B cell (primary cell): ENCODE measurements at regions not wholly inside any gene's neighbourhood (a gene's known extent, or its start where the extent isn't known, plus 50 kb on each side); places are given as distances from the start of the nearest gene placed in this dataset.

ENCODE experiments used
- ATAC-seq: fragments of 200-7000 bp; cut with Tn5 transposase; one replicate; pipeline ENCODE4 v1.10.0; 2021; ENCODE audit warnings: low read depth, mild to moderate bottlenecking, moderate number of reproducible peaks, moderate library complexity
- CTCF ChIA-PET: fragments of 350-600 bp; sonication (Branson Sonifier 250); formaldehyde crosslinking; loops from one replicate; lab custom pipeline; 2021; ENCODE audit warnings: antibody characterized with exemption, inconsistent platforms; lab: Charles Lee
- POLR2A ChIA-PET: fragments of 350-600 bp; sonication (Branson Sonifier 250); formaldehyde crosslinking; loops from one replicate; lab custom pipeline; 2021; ENCODE audit warnings: antibody characterized with exemption; lab: Charles Lee
- DNase-seq: peaks from one replicate; pipeline ENCODE4 v3.0.0; 2013
- H2AFZ ChIP-seq: 2 replicates; pipeline ENCODE4 v1.6.1; 2012; ENCODE audit warnings: mild to moderate bottlenecking, low read depth, low read length; ENCODE audit not compliant: insufficient read depth, poor library complexity, severe bottlenecking
- H3K27ac ChIP-seq, 2 donors: 1 replicate in 1 of 2; 2 replicates in 1 of 2; pipeline ENCODE4 v1.5.1; 2012 to 2013; ENCODE audit warnings: low read length in 2 of 2, mild to moderate bottlenecking in 2 of 2, moderate library complexity in 1 of 2
- H3K27me3 ChIP-seq, 4 experiments: fragments of 200-600 bp in 1 of 4; sonication (generic) in 1 of 4; replicated peaks in 1 of 4; 1 replicate in 2 of 4; 2 replicates in 2 of 4; pipeline versions ENCODE4 v1.6.1 to v1.7.0; 2013 to 2016; ENCODE audit warnings: low read length in 3 of 4, mild to moderate bottlenecking in 2 of 4, mixed read lengths in 1 of 4, moderate library complexity in 1 of 4; ENCODE audit not compliant: insufficient read depth in 4 of 4, control insufficient read depth in 3 of 4; ENCODE audit errors: control extremely low read depth in 1 of 4
- H3K36me3 ChIP-seq, 2 experiments: replicated peaks in 1 of 2; 1 replicate in 1 of 2; 2 replicates in 1 of 2; pipeline versions ENCODE4 v1.6.1 to v1.7.1; 2013; ENCODE audit warnings: low read length in 1 of 2; ENCODE audit not compliant: insufficient read depth in 2 of 2, control insufficient read depth in 1 of 2; ENCODE audit errors: control extremely low read depth in 1 of 2, extremely low read depth in 1 of 2
- H3K4me1 ChIP-seq, 2 donors: fragments of 200-600 bp in 1 of 2; sonication (generic) in 1 of 2; 1 replicate in 1 of 2; 2 replicates in 1 of 2; pipeline versions ENCODE4 v1.5.1 to v1.6.1; 2013 to 2017; ENCODE audit warnings: low read length in 2 of 2; ENCODE audit not compliant: control insufficient read depth in 2 of 2, insufficient read depth in 2 of 2
- H3K4me2 ChIP-seq: replicated peaks from 2 replicates; pipeline ENCODE3; 2012; ENCODE audit warnings: mild to moderate bottlenecking, low read depth, low read length; ENCODE audit not compliant: poor library complexity, severe bottlenecking
- H3K4me3 ChIP-seq, 5 experiments: fragments of 200-600 bp in 1 of 5; sonication (generic) in 1 of 5; 1 replicate in 3 of 5; 2 replicates in 2 of 5; pipeline versions ENCODE4 v1.5.1 to v1.7.0; 2011 to 2016; ENCODE audit warnings: low read length in 4 of 5, mild to moderate bottlenecking in 4 of 5, low read depth in 2 of 5, control low read depth in 1 of 5, moderate library complexity in 1 of 5; ENCODE audit not compliant: insufficient read depth in 1 of 5; ENCODE audit errors: control extremely low read depth in 1 of 5, extremely low read depth in 1 of 5
- H3K79me2 ChIP-seq: fragments of 200-600 bp; sonication (generic); one replicate; pipeline ENCODE4 v1.6.0; 2016; ENCODE audit warnings: low read length; ENCODE audit not compliant: control insufficient read depth, insufficient read depth
- H3K9ac ChIP-seq: fragments of 200-600 bp; sonication (generic); 2 replicates; pipeline ENCODE4 v1.6.1; 2017; ENCODE audit warnings: mild to moderate bottlenecking, low read length, moderate library complexity
- H3K9me3 ChIP-seq, 3 donors: one replicate each; pipeline versions ENCODE4 v1.6.1 to v1.7.1; 2013; ENCODE audit warnings: low read length in 2 of 3; ENCODE audit not compliant: control insufficient read depth in 2 of 3, insufficient read depth in 1 of 3; ENCODE audit errors: control extremely low read depth in 1 of 3
- H4K20me1 ChIP-seq: 2 replicates; pipeline ENCODE4 v1.6.0; 2012; ENCODE audit warnings: mild to moderate bottlenecking, low read length; ENCODE audit not compliant: insufficient read depth, control insufficient read depth, poor library complexity, severe bottlenecking
- H3K27ac Mint-ChIP-seq: one replicate; pipeline ENCODE4 v1.8.0; 2021; ENCODE audit warnings: mixed read lengths
- H3K27me3 Mint-ChIP-seq: one replicate; pipeline ENCODE4 v1.8.0; 2021; ENCODE audit warnings: mixed read lengths
- H3K4me1 Mint-ChIP-seq: one replicate; pipeline ENCODE4 v1.8.0; 2021; ENCODE audit warnings: mixed read lengths
- H3K4me3 Mint-ChIP-seq: one replicate; pipeline ENCODE4 v1.8.0; 2021; ENCODE audit warnings: mixed read lengths
- H3K9me3 Mint-ChIP-seq: one replicate; pipeline ENCODE4 v1.8.0; 2022; ENCODE audit warnings: mixed read lengths; ENCODE audit not compliant: insufficient read depth
- EZH2 ChIP-seq: IDR thresholded peaks from 2 replicates; pipeline ENCODE4 v1.6.1; 2012; ENCODE audit warnings: borderline replicate concordance, low read depth, mild to moderate bottlenecking, moderate library complexity, low read length; ENCODE audit not compliant: insufficient read depth, poor library complexity, severe bottlenecking
- whole genome bisulfite sequencing: methylation state at CpG from one replicate; pipeline ENCODE4 v1.1.5; 2013; ENCODE audit warnings: missing lambda C conversion rate; ENCODE audit not compliant: insufficient coverage; 5-methylcytosine and 5-hydroxymethylcytosine counted together
- intact Hi-C: fragments of 100-400 bp; cut with micrococcal nuclease; formaldehyde crosslinking; loops from one replicate; pipeline ENCODE4 v1.10.0; 2022
- TF ChIP-seq, protein P1 (sequence below): fragments of 200-600 bp; IDR thresholded peaks from one replicate; pipeline ENCODE4 v1.8.0; 2022; ENCODE audit warnings: antibody characterized with exemption, mild to moderate bottlenecking

- no peak overlapping the region for H3K9ac ChIP-seq
- no peaks in the 10 kb centered on the region for H4K20me1 ChIP-seq
- H3K27me3 ChIP-seq: no peaks in the 10 kb centered on the region
- no peak overlapping the region for H3K27ac ChIP-seq
- TF ChIP-seq, protein P1, sequence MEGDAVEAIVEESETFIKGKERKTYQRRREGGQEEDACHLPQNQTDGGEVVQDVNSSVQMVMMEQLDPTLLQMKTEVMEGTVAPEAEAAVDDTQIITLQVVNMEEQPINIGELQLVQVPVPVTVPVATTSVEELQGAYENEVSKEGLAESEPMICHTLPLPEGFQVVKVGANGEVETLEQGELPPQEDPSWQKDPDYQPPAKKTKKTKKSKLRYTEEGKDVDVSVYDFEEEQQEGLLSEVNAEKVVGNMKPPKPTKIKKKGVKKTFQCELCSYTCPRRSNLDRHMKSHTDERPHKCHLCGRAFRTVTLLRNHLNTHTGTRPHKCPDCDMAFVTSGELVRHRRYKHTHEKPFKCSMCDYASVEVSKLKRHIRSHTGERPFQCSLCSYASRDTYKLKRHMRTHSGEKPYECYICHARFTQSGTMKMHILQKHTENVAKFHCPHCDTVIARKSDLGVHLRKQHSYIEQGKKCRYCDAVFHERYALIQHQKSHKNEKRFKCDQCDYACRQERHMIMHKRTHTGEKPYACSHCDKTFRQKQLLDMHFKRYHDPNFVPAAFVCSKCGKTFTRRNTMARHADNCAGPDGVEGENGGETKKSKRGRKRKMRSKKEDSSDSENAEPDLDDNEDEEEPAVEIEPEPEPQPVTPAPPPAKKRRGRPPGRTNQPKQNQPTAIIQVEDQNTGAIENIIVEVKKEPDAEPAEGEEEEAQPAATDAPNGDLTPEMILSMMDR: no peak
- TF ChIP-seq EZH2: no peak
- no peaks in the 10 kb centered on the region for H3K79me2 ChIP-seq
- no peaks in the 10 kb centered on the region for H3K4me1 ChIP-seq
- H3K4me3 ChIP-seq: no peak overlapping the region
- H3K9me3 ChIP-seq: no peaks in the 10 kb centered on the region
- WGBS: no CpG with 5 or more reads among the region's 3 CpGs
- Mint-ChIP-seq H3K27me3 (no peaks in the 10 kb centered on the region), H3K27ac (no peak overlapping the region), H3K4me1 (no peaks in the 10 kb centered on the region), H3K9me3 (no peaks in the 10 kb centered on the region), H3K4me3 (no peak overlapping the region)
- no peaks in the 10 kb centered on the region for H3K36me3 ChIP-seq
- no peak overlapping the region for H3K4me2 ChIP-seq
- DNase-seq: no peak
- intact Hi-C loops: no loop called here
- POLR2A ChIA-PET: no interaction called here
- CTCF ChIA-PET: no interaction called here
- no peak overlapping the region for H2AFZ ChIP-seq
- ATAC-seq: no peak
Measured at GRCh38 chr13:108026680-108027410, 188.5 kb downstream of the LIG4 start.

DNA sequence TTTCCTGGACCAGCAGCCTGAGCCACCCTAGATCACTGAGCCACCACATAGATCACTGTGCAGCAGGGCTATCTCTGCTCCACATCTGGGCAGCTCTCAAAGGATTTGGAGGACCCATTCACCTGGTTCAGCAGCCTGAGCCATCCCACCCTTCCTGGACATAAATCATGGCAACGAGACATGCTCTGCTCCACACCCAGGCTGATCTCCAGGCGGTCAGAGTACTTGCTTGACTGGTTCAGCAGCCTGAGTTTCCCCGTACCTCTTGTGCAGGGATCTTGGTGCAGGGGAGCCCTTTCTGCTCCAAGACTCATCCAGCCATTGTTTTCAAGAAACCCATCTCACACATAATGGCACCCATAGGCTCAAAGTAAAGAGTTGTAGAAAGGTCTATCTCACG is 195.3 kb downstream of the LIG4 start:
- no peak overlapping the region for H2AFZ ChIP-seq
- intact Hi-C loops: no loop called here
- no peaks in the 10 kb centered on the region for H4K20me1 ChIP-seq
- no peak overlapping the region for H3K9ac ChIP-seq
- Mint-ChIP-seq H3K4me1 (no peaks in the 10 kb centered on the region), H3K9me3 (peaks cover 5% of the 10 kb centered on the region), H3K27me3 (no peaks in the 10 kb centered on the region), H3K27ac (no peak overlapping the region), H3K4me3 (no peak overlapping the region)
- ChIA-PET CTCF (no interaction called here), POLR2A (no interaction called here)
- H3K9me3 ChIP-seq: peaks cover 0 to 7% (median 7%) of the 10 kb centered on the region in 3 donors
- H3K27ac ChIP-seq: no peak overlapping the region
- ATAC-seq (no peak), DNase-seq (no peak)
- no peaks in the 10 kb centered on the region for H3K79me2 ChIP-seq
- H3K4me1 ChIP-seq: no peaks in the 10 kb centered on the region
- TF ChIP-seq, protein P1: no peak
- TF ChIP-seq EZH2: no peak
- no peak overlapping the region for H3K4me2 ChIP-seq
- H3K36me3 ChIP-seq: no peaks in the 10 kb centered on the region
- 81% methylated on average over 2 of the region's 4 CpGs for WGBS
- H3K27me3 ChIP-seq: no peaks in the 10 kb centered on the region
- H3K4me3 ChIP-seq: no peak overlapping the region
